GM21526 (cell line): ENCODE measurements at regions not wholly inside any gene's neighbourhood (a gene's known extent, or its start where the extent isn't known, plus 50 kb on each side); places are given as distances from the start of the nearest gene placed in this dataset.
"Not testable (repeated sequence)": the region's sequence is repeated elsewhere in the genome, so short reads cannot be mapped to it uniquely, and the experiment has no call there.

ENCODE experiments used
- ATAC-seq: cut with Tn5 transposase; IDR thresholded peaks from one replicate; pipeline ENCODE4 v1.9.1; 2021; ENCODE audit warnings: moderate library complexity; ENCODE audit not compliant: unreplicated experiment, low FRiP score

- no peak for ATAC-seq
Observed at GRCh38 chr7:115299397-115300037, 377.6 kb downstream of the MDFIC start.

DNA sequence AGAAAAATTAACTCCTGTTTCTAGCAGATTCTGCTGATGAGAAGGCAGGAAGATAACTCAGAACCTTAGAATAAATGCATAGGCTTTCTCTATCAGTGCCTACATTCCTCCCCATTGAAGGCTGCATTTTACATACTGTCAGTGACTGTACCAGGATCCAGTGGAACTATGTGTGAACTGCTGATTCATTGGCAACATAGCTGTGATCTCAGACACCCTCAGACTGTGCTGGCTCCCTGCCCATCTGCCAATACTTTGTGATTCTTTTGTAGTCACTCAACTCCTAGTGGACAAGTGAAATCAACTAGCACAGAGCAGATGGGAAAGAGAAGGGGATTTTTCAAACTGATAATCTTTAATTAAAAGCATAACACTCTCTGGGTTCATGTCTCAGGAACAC is 375.8 kb downstream of the MDFIC start:
- no peak for ATAC-seq

- ATAC-seq: no peak
Observed at GRCh38 chr7:115293628-115294240, 371.8 kb downstream of the MDFIC start.

GRCh38 chr7:115292381-115292780 is 370.5 kb downstream of the MDFIC start:
- no peak for ATAC-seq

DNA sequence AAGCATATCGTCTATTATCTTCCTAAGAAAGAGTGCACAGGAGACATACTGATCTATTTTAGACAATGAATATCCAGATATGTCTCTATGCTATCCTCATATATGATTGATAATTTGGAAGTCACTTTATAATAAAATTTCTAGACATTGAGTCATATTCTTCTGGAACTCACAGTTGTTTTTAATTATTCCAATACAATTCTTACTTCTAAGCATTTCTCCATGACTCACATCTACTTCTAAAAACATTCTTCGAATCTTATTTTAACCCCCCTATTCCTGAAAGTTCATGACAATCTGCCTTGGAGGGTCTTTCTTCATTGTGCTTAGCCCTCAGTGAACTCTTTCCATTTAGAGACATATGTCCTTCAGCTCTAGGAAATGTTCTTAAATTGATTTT is 368.1 kb downstream of the MDFIC start:
- no peak for ATAC-seq

- ATAC-seq: no peak
Observed at GRCh38 chr7:115276791-115277190, 354.9 kb downstream of the MDFIC start.

- ATAC-seq: not testable (repeated sequence)
Observed at GRCh38 chr7:115273855-115274254, 352.0 kb downstream of the MDFIC start.

- ATAC-seq: no peak
Observed at GRCh38 chr7:115273139-115273772, 351.4 kb downstream of the MDFIC start.

DNA sequence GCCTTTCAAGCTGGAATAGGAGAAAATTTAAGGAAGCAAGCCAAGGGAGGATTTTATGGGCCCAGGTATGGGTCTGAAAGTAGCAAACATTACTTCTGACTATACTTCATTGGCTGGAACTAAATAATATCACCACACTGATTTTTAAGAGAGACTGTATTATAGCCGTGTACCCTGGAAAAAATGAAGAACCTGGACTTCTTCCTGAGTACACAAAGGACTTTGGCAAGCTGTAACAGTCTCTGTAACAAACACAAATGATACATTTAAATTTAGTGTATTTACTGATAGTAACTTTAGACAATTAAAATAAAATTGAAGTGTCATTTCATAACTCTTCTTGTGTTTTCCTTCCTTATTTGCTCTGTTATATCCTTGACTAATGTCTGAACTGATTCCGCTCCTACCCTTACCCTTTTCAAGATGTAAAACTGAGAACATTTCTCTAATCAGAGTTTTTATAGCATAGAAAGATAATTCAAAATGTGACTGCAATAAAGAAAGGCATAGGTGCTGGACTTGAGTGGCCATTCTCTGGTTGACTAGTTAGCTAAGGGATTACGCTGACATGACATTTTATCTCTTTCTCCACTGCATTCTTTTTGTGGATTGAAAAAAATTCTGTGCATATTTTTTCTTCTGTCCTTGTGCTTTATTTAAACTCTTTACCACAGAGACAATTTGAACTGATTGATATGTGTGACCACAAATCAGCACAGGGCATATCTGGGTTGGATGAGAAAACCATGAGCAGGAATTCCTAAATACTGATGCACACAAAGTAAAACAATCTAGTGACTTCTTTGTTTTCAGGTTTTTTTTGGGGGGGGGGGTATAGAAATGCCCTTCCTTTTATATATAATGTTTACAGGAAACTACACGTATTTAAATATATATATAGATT is 349.7 kb downstream of the MDFIC start:
- no peak for ATAC-seq

GRCh38 chr7:115269486-115269885 is 347.6 kb downstream of the MDFIC start:
- no peak for ATAC-seq

- no peak for ATAC-seq
Observed at GRCh38 chr7:115267503-115267902, 345.6 kb downstream of the MDFIC start.

GRCh38 chr7:115260381-115260780 is 338.5 kb downstream of the MDFIC start:
- no peak for ATAC-seq

DNA sequence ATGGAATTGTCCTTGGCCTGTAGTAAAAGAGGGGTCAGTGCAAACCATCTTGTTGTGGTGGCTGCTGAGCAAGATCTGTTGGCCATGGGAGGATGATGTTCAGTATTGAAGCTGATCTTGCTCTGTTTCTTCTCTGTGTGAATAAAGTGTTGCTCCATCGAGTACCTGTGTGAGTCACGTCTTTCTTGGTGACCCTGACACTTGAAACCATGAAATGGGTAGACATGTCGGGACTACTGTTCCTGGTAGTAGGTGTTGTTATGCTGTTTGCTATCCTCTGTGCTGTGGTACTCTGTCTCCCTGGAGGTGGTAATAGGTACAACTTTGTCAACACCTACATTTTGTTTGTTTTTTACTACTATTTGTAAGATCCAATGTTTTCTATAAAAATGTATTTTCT is 330.6 kb downstream of the MDFIC start:
- no peak for ATAC-seq

DNA sequence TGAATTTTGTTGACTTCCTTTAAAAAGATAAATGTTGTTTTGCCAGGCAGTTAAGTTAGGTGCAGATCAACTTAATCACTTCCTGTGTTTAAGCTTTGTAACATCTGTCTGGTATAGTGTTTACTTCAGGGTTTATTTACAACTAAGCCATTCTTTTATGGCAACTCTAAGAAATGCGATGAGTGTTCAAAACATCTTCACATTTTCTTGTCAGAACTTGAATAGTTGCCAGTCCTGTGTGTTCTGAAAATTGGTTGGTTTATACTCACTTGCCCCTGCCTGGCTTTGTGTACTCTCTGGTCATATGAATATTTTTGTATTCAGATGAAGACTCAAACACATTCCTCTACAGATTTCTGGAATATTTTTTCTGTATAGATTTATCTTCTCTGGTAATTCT is 327.2 kb downstream of the MDFIC start:
- ATAC-seq: no peak

DNA sequence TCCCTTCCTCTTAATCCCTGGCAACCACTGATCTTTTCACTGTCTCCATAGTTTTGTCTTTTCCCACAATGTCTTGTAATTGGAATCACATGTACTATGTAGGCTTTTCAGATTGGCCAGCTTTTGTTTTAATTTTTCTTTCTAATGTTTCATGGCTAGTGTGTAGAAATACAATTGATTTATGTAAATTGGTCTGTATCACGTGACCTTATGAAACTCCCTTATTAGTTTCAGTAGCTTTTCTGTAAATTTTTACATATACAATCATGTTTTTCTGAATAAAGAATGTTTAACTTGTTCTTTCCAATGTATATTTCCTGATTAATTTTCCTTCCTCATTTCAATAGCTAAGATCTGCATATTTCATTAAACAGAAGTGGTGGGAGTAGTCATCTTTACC is 319.3 kb downstream of the MDFIC start:
- no peak for ATAC-seq

DNA sequence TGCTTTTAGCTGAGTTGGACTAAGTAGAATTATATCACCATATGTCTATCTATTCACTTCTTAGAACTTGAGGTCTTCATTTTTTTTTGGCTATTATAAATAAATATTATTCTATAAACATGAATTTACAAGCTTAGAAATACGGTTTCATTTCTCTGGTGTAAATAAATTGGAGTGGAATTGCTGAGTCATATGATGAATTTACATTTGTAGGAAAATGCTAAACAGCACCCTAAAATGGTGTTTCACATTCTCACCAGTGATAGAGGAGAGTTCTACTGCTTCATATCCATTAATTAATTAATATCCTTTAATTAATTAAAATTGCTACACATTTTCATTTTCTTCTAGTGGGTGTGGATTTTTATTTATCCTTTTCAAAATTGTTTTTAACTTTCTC is 318.3 kb downstream of the MDFIC start:
- no peak for ATAC-seq

DNA sequence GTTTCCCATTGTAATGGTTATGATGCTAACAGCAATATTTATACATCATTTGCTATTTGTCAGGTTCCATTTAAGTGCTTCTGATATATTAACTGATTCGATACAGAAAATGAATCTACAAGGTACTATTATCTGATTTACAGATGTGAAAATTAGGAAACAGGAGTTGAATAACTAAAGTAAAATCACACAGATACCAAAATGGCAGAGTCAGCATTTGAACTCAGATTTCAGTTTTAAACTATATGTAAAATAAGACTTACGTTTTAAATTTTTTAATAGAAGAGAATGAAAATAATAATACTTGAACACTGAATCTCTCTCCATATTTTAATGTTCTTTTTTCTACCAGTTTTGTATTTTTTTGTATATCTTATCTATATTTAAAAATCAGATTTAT is 313.2 kb downstream of the MDFIC start:
- no peak for ATAC-seq

DNA sequence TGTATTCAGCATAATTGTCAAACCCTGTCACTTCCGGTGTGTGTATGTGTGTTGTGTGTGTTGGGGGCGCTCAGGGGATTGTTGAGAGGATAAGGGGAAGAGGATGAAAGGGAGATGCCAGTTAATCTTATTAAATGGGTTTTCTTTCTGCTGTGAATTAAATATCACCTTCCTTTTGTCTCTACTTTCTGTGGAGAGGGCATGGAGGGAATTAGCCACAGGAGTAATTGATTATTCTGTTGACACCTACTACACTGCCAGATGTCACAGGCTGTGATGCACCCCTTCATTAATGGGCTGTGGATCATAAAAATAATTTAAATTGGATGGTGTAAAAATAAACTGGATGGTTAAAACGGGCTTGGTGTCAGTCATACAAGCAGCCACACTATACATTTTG is 311.9 kb downstream of the MDFIC start:
- no peak for ATAC-seq

DNA sequence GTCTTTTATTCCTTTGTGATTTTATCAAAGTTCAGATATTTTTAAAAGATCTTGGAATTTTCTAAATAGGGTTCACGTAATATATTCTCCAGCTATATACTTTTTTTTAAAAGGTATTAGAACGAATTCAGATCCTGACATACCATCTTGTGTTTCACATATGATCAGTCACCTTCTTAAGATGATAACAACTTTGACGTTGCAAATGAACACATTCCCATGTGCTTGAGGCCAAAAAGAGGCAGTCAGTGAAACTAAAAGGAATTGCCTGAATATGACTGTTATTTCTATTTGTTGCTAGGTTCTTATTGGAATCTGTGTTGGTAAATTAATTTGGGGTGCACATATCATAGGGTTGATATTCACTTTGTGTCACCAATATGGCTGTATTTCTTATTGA is 310.1 kb downstream of the MDFIC start:
- ATAC-seq: no peak

DNA sequence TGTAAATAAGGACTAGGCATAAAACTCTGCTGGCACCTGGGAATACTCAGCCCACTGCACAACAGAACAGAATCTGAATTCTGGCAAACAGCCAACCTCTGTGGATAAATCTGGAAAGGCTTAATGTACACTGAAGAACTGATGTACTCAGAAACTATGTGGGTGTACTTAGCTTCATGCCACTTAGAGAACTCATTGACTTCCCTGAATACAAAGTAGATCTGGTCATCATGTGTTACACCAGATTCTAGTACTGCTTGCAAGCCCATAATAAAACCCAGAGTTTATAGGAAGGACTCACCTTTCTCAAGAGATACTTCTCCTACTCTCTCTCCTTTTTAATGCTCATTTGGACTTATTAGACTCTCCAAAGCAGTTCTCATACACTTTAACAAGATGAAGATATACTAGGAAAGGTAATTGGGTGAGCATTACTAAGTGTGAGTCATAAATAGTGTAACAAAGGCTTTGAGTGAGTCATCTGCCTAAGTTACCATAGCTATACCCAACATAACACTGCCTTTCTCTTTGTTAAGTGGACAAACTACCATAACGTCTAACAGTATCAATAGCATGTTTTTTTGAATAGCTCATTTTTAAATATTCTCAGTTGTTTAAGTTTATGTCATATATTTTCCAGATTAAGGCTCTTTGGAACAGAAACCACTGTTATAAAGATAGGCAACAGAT is 309.1 kb downstream of the MDFIC start:
- no peak for ATAC-seq
